ENCODE measurements at regions not wholly inside any gene's neighbourhood (a gene's known extent, or its start where the extent isn't known, plus 50 kb on each side); places are given as distances from the start of the nearest gene placed in this dataset.

DNA sequence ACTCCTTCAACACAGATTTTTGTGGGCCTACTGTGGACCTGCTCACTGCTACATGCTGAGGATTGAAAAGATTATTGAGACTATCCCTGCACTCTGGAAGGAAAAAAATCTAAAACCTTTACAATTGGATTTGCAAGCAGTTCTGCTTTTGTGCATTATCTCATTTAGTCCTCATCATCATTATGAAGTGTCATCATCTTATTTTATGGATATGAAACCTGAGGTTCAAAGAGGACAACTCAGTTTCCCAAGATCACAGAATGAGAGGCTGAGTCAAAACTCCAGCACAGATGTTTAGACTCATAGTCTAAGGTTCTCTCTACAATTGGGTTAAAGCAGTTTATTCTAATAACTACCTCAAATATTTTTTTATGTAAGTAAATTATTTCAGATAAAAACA is 160.2 kb upstream of the MARCKS start:
- TF ChIP-seq POLR2AphosphoS5 (IDR thresholded peaks at IDR 0.05; ENCODE audit: insufficient read depth, low read depth, low read length) (no peak), FOS (IDR thresholded peaks at IDR 0.05; ENCODE audit: borderline replicate concordance, insufficient read depth, low read length) (no peak), POLR2A (IDR thresholded peaks at IDR 0.05; ENCODE audit: low read depth, low read length) (no peak), GATA2 (IDR thresholded peaks at IDR 0.05; ENCODE audit: insufficient read depth, insufficient read length, low read depth, low read length) (no peak), MYC (IDR thresholded peaks at IDR 0.05; ENCODE audit: low read depth, low read length) (no peak), EZH2 (IDR thresholded peaks at IDR 0.05; ENCODE audit: borderline replicate concordance, low read depth, low read length, severe bottlenecking) (no peak), JUN (IDR thresholded peaks at IDR 0.05; ENCODE audit: borderline replicate concordance, insufficient read depth, insufficient read length, low read depth) (no peak)
- TF ChIP-seq, protein P1, sequence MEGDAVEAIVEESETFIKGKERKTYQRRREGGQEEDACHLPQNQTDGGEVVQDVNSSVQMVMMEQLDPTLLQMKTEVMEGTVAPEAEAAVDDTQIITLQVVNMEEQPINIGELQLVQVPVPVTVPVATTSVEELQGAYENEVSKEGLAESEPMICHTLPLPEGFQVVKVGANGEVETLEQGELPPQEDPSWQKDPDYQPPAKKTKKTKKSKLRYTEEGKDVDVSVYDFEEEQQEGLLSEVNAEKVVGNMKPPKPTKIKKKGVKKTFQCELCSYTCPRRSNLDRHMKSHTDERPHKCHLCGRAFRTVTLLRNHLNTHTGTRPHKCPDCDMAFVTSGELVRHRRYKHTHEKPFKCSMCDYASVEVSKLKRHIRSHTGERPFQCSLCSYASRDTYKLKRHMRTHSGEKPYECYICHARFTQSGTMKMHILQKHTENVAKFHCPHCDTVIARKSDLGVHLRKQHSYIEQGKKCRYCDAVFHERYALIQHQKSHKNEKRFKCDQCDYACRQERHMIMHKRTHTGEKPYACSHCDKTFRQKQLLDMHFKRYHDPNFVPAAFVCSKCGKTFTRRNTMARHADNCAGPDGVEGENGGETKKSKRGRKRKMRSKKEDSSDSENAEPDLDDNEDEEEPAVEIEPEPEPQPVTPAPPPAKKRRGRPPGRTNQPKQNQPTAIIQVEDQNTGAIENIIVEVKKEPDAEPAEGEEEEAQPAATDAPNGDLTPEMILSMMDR (IDR thresholded peaks at IDR 0.05; ENCODE audit: extremely low read depth in 1 of 2, insufficient read depth in 1 of 2, low read depth in 1 of 2, low read length in 2 of 2): no peak
- TF ChIP-seq, protein P2, sequence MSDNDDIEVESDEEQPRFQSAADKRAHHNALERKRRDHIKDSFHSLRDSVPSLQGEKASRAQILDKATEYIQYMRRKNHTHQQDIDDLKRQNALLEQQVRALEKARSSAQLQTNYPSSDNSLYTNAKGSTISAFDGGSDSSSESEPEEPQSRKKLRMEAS (IDR thresholded peaks at IDR 0.05; ENCODE audit: insufficient read depth, insufficient read length): no peak

All from endothelial cell of umbilical vein (primary cell).